ENCODE measurements at regions not wholly inside any gene's neighbourhood (a gene's known extent, or its start where the extent isn't known, plus 50 kb on each side); places are given as distances from the start of the nearest gene placed in this dataset.

DNA sequence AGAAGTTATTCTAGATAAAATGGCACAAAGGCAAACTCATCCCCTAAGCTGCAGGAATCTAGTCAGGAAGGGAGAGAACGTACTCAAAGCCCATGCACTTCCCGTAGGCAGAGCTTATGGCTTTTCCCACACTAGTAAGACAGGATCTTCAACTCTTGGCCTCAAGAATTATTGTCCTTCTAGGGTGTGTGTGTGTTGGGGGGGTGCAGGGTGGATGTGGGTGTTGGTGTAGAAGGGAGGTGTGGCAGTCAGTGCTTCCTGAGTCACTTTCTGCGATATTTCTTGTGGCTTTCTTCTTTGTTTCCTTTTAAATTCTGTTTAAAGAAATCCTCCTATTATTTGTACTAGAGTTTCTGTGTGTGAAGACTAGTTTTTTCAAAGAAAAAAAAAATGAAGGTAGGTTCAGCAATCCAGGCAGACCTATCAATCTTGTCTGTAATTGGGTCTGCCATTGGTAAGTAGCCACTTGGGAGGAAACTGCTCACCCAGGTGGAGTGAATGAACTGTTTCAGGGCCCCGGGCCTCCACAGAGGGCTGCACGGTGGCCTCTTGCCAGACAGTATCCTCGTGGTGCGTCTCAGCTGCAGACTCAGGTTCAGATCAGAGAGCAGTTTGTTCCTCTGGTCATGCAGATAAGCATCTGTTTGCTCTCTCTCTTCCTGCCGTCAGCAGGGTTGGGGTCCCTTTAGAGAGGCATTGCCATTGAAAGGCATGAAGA, 131.9 kb downstream of the NPR3 start:
- TF ChIP-seq, protein P1, sequence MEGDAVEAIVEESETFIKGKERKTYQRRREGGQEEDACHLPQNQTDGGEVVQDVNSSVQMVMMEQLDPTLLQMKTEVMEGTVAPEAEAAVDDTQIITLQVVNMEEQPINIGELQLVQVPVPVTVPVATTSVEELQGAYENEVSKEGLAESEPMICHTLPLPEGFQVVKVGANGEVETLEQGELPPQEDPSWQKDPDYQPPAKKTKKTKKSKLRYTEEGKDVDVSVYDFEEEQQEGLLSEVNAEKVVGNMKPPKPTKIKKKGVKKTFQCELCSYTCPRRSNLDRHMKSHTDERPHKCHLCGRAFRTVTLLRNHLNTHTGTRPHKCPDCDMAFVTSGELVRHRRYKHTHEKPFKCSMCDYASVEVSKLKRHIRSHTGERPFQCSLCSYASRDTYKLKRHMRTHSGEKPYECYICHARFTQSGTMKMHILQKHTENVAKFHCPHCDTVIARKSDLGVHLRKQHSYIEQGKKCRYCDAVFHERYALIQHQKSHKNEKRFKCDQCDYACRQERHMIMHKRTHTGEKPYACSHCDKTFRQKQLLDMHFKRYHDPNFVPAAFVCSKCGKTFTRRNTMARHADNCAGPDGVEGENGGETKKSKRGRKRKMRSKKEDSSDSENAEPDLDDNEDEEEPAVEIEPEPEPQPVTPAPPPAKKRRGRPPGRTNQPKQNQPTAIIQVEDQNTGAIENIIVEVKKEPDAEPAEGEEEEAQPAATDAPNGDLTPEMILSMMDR (IDR thresholded peaks at IDR 0.05) = no peak
- H3K9me3 Mint-ChIP-seq = no peaks in the 10 kb centered on the region
- peak overlapping the region; percentile 92 for H3K27ac Mint-ChIP-seq
- H3K4me3 Mint-ChIP-seq = no peak overlapping the region
- H3K4me1 Mint-ChIP-seq = peaks cover 32% of the 10 kb centered on the region
- peaks cover 20% of the 10 kb centered on the region for H3K27me3 Mint-ChIP-seq (ENCODE audit: low read depth, poor library complexity)
- DNase-seq = no peak
- H3K36me3 Mint-ChIP-seq (ENCODE audit: low read depth) = no peaks in the 10 kb centered on the region

DNA sequence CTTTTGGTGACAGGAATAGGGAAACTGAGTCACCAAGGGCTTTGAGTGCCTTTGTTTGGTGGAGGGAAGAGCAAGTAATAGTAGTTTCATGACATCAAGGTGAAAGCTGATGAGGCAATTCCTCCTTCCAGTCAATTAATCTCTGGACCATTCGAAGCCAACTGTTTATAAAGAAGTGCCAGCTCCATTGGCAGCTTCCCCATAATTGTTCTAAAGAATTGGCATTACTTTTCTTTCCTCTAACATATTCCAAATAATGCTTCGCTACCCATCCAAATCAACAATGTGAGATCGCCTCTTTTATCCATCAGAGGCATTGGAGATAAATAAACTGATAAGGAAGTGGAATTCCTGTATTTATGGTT, 132.4 kb downstream of the NPR3 start:
- H3K9me3 Mint-ChIP-seq = no peaks in the 10 kb centered on the region
- peaks cover 26% of the 10 kb centered on the region for H3K4me1 Mint-ChIP-seq
- peaks cover 20% of the 10 kb centered on the region for H3K27me3 Mint-ChIP-seq (ENCODE audit: low read depth, poor library complexity)
- no peak for DNase-seq
- TF ChIP-seq, protein P1 (IDR thresholded peaks at IDR 0.05) = no peak
- no peaks in the 10 kb centered on the region for H3K36me3 Mint-ChIP-seq (ENCODE audit: low read depth)
- H3K4me3 Mint-ChIP-seq = no peak overlapping the region
- no peak overlapping the region for H3K27ac Mint-ChIP-seq

DNA sequence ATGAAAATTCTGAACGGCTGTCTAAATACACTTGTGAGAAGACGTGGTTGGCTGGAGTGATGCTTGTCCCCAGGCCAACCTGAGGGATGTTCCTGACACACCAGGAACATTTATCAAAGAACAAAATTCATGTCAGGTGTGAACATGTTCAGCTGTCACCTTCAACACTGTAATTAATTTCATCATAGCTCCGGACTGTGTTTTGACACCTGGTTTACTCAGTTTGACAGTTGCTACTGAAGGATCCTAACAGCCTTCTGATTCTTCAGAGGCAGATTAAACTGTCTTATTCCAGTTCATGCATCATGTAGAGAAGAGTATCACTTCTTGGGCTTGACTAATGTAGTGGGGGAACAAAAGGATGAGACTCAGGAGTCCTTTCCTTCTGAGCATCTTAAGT, 134.1 kb downstream of the NPR3 start:
- H3K36me3 Mint-ChIP-seq (ENCODE audit: low read depth) = no peaks in the 10 kb centered on the region
- peaks cover 25% of the 10 kb centered on the region for H3K4me1 Mint-ChIP-seq
- no peak for DNase-seq
- H3K4me3 Mint-ChIP-seq = no peak overlapping the region
- H3K9me3 Mint-ChIP-seq = no peaks in the 10 kb centered on the region
- H3K27me3 Mint-ChIP-seq (ENCODE audit: low read depth, poor library complexity) = peaks cover 34% of the 10 kb centered on the region
- TF ChIP-seq, protein P1 (IDR thresholded peaks at IDR 0.05) = no peak
- no peak overlapping the region for H3K27ac Mint-ChIP-seq

DNA sequence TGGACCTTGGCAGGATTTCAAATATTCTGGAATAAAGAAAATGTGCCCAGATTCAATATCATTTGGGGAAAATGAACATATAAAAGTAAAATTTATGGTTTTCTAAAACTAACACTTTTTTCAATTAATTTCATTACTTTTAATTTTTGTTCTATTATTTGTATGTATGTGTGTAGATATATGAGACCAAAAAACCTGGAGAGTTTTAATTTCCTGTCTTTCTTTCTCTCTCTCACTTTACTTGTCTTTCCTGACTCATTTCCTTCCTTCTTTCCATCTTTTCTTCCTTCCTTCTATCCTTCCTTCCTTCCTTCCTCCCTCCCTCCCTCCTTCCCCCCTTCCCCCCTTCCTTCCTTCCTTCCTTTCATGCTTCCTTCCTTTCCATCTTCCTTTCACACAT, 137.0 kb downstream of the NPR3 start:
- TF ChIP-seq, protein P1 (IDR thresholded peaks at IDR 0.05) = no peak
- no peaks in the 10 kb centered on the region for H3K9me3 Mint-ChIP-seq
- no peak overlapping the region for H3K4me3 Mint-ChIP-seq
- no peak overlapping the region for H3K27ac Mint-ChIP-seq
- H3K36me3 Mint-ChIP-seq (ENCODE audit: low read depth) = no peaks in the 10 kb centered on the region
- peaks cover 39% of the 10 kb centered on the region for H3K4me1 Mint-ChIP-seq
- DNase-seq = no peak
- H3K27me3 Mint-ChIP-seq (ENCODE audit: low read depth, poor library complexity) = peaks cover 29% of the 10 kb centered on the region

DNA sequence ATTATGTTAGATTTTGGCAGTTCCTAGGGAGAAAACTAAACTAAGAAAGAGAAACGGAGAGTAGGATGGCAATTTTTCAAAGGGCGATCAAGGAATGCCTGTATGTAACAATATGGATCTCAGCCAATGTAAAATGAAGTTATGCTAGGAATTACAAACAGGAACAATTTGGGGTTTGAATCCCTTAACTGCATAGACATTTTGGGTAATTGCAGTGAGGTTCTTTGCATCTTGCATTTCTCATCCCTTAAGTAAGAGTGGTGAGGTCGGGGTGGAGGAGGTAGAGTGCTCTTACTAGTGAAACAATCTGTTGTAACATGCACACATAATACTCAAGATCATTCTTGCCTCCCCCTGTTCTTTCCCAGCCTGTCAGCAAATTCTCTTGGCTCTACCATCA, 137.6 kb downstream of the NPR3 start:
- H3K9me3 Mint-ChIP-seq = no peaks in the 10 kb centered on the region
- H3K27me3 Mint-ChIP-seq (ENCODE audit: low read depth, poor library complexity) = peaks cover 29% of the 10 kb centered on the region
- H3K27ac Mint-ChIP-seq = no peak overlapping the region
- DNase-seq = no peak
- peaks cover 36% of the 10 kb centered on the region for H3K4me1 Mint-ChIP-seq
- H3K36me3 Mint-ChIP-seq (ENCODE audit: low read depth) = no peaks in the 10 kb centered on the region
- TF ChIP-seq, protein P1 (IDR thresholded peaks at IDR 0.05) = no peak
- no peak overlapping the region for H3K4me3 Mint-ChIP-seq

DNA sequence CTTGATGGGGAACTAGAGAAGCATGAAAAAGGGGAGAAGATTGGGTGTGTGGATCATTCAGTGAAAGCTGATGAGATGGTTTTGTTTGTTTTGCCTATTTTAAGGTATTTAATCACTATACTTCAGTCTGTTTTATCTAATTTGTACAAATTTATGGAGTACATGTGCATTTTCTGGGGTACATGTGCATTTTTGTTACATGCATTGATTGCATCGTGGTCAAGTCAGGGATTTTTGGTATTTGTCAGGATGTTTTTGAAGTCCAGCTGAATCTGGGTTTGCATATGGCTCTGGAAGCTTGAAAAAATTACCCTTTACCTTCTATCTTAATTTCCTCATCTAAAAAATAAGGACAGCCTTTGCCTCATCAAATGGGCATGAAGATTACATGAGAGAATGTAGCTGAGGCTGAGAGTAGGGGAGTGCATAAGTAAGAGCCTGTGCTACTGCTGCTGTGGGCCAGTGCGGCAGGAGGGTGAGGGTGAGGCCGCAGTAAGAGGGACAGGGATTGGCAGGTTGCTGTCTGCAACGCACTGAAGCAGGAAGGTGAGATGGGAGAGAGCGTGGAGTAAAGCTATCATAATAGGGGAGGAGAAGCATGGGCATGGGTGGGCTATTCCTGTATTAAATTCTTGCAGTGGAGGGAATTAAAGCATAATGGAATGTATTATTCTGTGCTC, 139.8 kb downstream of the NPR3 start:
- no peak for DNase-seq
- Mint-ChIP-seq H3K9me3 (no peaks in the 10 kb centered on the region), H3K27me3 (ENCODE audit: low read depth, poor library complexity) (peaks cover 25% of the 10 kb centered on the region), H3K4me1 (peaks cover 26% of the 10 kb centered on the region), H3K36me3 (ENCODE audit: low read depth) (no peaks in the 10 kb centered on the region), H3K4me3 (no peak overlapping the region), H3K27ac (no peak overlapping the region)
- TF ChIP-seq, protein P1 (IDR thresholded peaks at IDR 0.05) = no peak

Measured in nephron progenitor cell (in vitro differentiated cells).